ENCODE measurements at regions not wholly inside any gene's neighbourhood (a gene's known extent, or its start where the extent isn't known, plus 50 kb on each side); places are given as distances from the start of the nearest gene placed in this dataset.

GRCh38 chr20:40090236-40090635 lies 598.8 kb downstream of the MAFB start:
- TF ChIP-seq, protein P1, sequence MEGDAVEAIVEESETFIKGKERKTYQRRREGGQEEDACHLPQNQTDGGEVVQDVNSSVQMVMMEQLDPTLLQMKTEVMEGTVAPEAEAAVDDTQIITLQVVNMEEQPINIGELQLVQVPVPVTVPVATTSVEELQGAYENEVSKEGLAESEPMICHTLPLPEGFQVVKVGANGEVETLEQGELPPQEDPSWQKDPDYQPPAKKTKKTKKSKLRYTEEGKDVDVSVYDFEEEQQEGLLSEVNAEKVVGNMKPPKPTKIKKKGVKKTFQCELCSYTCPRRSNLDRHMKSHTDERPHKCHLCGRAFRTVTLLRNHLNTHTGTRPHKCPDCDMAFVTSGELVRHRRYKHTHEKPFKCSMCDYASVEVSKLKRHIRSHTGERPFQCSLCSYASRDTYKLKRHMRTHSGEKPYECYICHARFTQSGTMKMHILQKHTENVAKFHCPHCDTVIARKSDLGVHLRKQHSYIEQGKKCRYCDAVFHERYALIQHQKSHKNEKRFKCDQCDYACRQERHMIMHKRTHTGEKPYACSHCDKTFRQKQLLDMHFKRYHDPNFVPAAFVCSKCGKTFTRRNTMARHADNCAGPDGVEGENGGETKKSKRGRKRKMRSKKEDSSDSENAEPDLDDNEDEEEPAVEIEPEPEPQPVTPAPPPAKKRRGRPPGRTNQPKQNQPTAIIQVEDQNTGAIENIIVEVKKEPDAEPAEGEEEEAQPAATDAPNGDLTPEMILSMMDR (conservative IDR thresholded peaks at IDR 0.05) = no peak
- no peak for TF ChIP-seq EZH2 (IDR thresholded peaks at IDR 0.05; ENCODE audit: low read depth)
